Eye (tissue), 1 donor: ENCODE measurements at regions not wholly inside any gene's neighbourhood (a gene's known extent, or its start where the extent isn't known, plus 50 kb on each side); places are given as distances from the start of the nearest gene placed in this dataset.

Experiments
- DNase-seq: peaks from one replicate; pipeline ENCODE4 v3.0.0-alpha.2; 2015

GRCh38 chrX:108795240-108795639 lies 58.9 kb upstream of the IRS4 start:
- DNase-seq: no peak
